NCI-H82 (cell line): ENCODE measurements at regions not wholly inside any gene's neighbourhood (a gene's known extent, or its start where the extent isn't known, plus 50 kb on each side); places are given as distances from the start of the nearest gene placed in this dataset.

Source experiments
- DNase-seq: peaks from one replicate; lab custom pipeline; 2025; lab: John Stamatoyannopoulos, UW

- DNase-seq, result no peak
These were observed 318.5 kb downstream of the GRB14 start for GRCh38 chr2:164302786-164303185.

- DNase-seq, result no peak
These were observed 333.0 kb downstream of the GRB14 start for GRCh38 chr2:164288235-164288634.

- peak; percentile 97 for DNase-seq
These were observed 334.2 kb downstream of the GRB14 start for GRCh38 chr2:164287056-164287455.

GRCh38 chr2:164285576-164285975 is 335.7 kb downstream of the GRB14 start:
- DNase-seq, result no peak

- no peak for DNase-seq
These were observed 339.4 kb downstream of the GRB14 start for GRCh38 chr2:164281896-164282295.

GRCh38 chr2:164275659-164276058 is 345.6 kb downstream of the GRB14 start:
- DNase-seq, result no peak

- DNase-seq, result no peak
These were observed 360.8 kb downstream of the GRB14 start for GRCh38 chr2:164260506-164260905.

- DNase-seq, result no peak
These were observed 363.5 kb downstream of the GRB14 start for GRCh38 chr2:164257742-164258141.

GRCh38 chr2:164252568-164253287 is 368.6 kb downstream of the GRB14 start:
- peak; percentile 63 for DNase-seq

- no peak for DNase-seq
These were observed 378.0 kb downstream of the GRB14 start for GRCh38 chr2:164243315-164243714.

GRCh38 chr2:164242409-164242808 is 378.9 kb downstream of the GRB14 start:
- DNase-seq, result no peak

GRCh38 chr2:164234074-164234473 is 387.2 kb downstream of the GRB14 start:
- DNase-seq, result no peak

GRCh38 chr2:164224007-164224406 is 397.3 kb downstream of the GRB14 start:
- DNase-seq, result no peak

- no peak for DNase-seq
These were observed 399.8 kb downstream of the GRB14 start for GRCh38 chr2:164221473-164221872.

- no peak for DNase-seq
These were observed 401.0 kb downstream of the GRB14 start for GRCh38 chr2:164220265-164220664.

GRCh38 chr2:164213916-164214315 is 407.4 kb downstream of the GRB14 start:
- no peak for DNase-seq

GRCh38 chr2:164205347-164205746 is 415.9 kb downstream of the GRB14 start:
- no peak for DNase-seq

- DNase-seq, result no peak
These were observed 418.2 kb downstream of the GRB14 start for GRCh38 chr2:164203131-164203530.

GRCh38 chr2:164198256-164198655 is 423.0 kb downstream of the GRB14 start:
- no peak for DNase-seq

- DNase-seq, result no peak
These were observed 430.6 kb downstream of the GRB14 start for GRCh38 chr2:164190700-164191099.

GRCh38 chr2:164189851-164190250 is 431.4 kb downstream of the GRB14 start:
- DNase-seq, result no peak

- DNase-seq, result no peak
These were observed 434.2 kb downstream of the GRB14 start for GRCh38 chr2:164187121-164187520.

- no peak for DNase-seq
These were observed 434.7 kb downstream of the GRB14 start for GRCh38 chr2:164186591-164186990.

- DNase-seq, result peak; percentile 12
These were observed 439.1 kb downstream of the GRB14 start for GRCh38 chr2:164182116-164182627.
